SU-DHL-6 (cell line): ENCODE measurements at regions not wholly inside any gene's neighbourhood (a gene's known extent, or its start where the extent isn't known, plus 50 kb on each side); places are given as distances from the start of the nearest gene placed in this dataset.

ENCODE experiments used
- H2AFZ ChIP-seq: fragments of 200-600 bp; sonication (generic); 2 replicates; pipeline ENCODE4 v1.6.1; 2014; ENCODE audit warnings: low read depth, mild to moderate bottlenecking, moderate library complexity, mixed read lengths, antibody characterized with exemption, low read length; ENCODE audit not compliant: severe bottlenecking
- H3F3A ChIP-seq: fragments of 200-600 bp; shearing (Covaris generic); 2 replicates; pipeline ENCODE4 v1.6.0; 2016; ENCODE audit warnings: antibody characterized with exemption, mild to moderate bottlenecking; ENCODE audit not compliant: insufficient read depth
- H3K27ac ChIP-seq: fragments of 200-600 bp; sonication (generic); 2 replicates; pipeline ENCODE4 v1.5.1; 2016; ENCODE audit warnings: low read depth, mild to moderate bottlenecking, low read length, moderate library complexity, mixed read lengths
- H3K27me3 ChIP-seq: fragments of 200-600 bp; sonication (generic), shearing (Covaris generic); 2 replicates; pipeline ENCODE4 v1.6.0; 2014; ENCODE audit warnings: mild to moderate bottlenecking, low read length
- H3K36me3 ChIP-seq: fragments of 200-600 bp; sonication (generic); 2 replicates; pipeline ENCODE4 v1.6.1; 2014; ENCODE audit warnings: mild to moderate bottlenecking, low read length, mixed read lengths
- H3K4me2 ChIP-seq: fragments of 300-600, 200-600 bp; shearing (Covaris generic), sonication (generic); 2 replicates; pipeline ENCODE4 v1.6.0; 2014; ENCODE audit warnings: low read length, low read depth, mild to moderate bottlenecking; ENCODE audit not compliant: poor library complexity, severe bottlenecking
- H3K4me3 ChIP-seq: fragments of 200-600 bp; sonication (generic); 2 replicates; pipeline ENCODE4 v1.5.1; 2014; ENCODE audit warnings: antibody characterized with exemption, low read length, mild to moderate bottlenecking, mixed read lengths; ENCODE audit not compliant: insufficient read depth, poor library complexity, severe bottlenecking
- H3K79me2 ChIP-seq: fragments of 200-600 bp; sonication (generic); 2 replicates; pipeline ENCODE4 v1.6.1; 2014; ENCODE audit warnings: mild to moderate bottlenecking, low read length, moderate library complexity; ENCODE audit not compliant: insufficient read depth
- H3K9ac ChIP-seq: fragments of 200-600 bp; sonication (generic); 2 replicates; pipeline ENCODE4 v1.7.0; 2014; ENCODE audit warnings: mild to moderate bottlenecking, low read length
- H3K9me2 ChIP-seq: fragments of 200-600 bp; sonication (generic); replicated peaks from 2 replicates; pipeline ENCODE4 v1.6.1; 2014; ENCODE audit warnings: low read length; ENCODE audit not compliant: insufficient read depth
- H3K9me3 ChIP-seq: fragments of 200-600 bp; sonication (generic); 2 replicates; pipeline ENCODE4 v1.6.1; 2014; ENCODE audit warnings: low read length, mixed read lengths; ENCODE audit not compliant: insufficient read depth
- H4K20me1 ChIP-seq: fragments of 200-600 bp; sonication (generic); 2 replicates; pipeline ENCODE4 v1.6.1; 2014; ENCODE audit warnings: low read depth, mild to moderate bottlenecking, antibody characterized with exemption, low read length, moderate library complexity, mixed read lengths
- CTCF ChIP-seq: fragments of 200-600 bp; sonication (generic); IDR thresholded peaks from one replicate; pipeline ENCODE4 v1.5.1; 2017; ENCODE audit warnings: antibody characterized with exemption, mild to moderate bottlenecking, low read length, moderate library complexity; ENCODE audit not compliant: insufficient read depth, poor library complexity, severe bottlenecking
- EZH2phosphoT487 ChIP-seq: fragments of 200-600 bp; sonication (generic), shearing (Covaris generic); conservative IDR thresholded peaks from 2 replicates; pipeline ENCODE4 v1.6.1; 2018; ENCODE audit warnings: mild to moderate bottlenecking, antibody characterized with exemption, low read length, moderate library complexity, mixed read lengths

- no peak overlapping the region for H3K4me2 ChIP-seq
- no peak overlapping the region for H2AFZ ChIP-seq
These were observed 450.0 kb downstream of the RPS24 start for GRCh38 chr10:78483641-78484040.

DNA sequence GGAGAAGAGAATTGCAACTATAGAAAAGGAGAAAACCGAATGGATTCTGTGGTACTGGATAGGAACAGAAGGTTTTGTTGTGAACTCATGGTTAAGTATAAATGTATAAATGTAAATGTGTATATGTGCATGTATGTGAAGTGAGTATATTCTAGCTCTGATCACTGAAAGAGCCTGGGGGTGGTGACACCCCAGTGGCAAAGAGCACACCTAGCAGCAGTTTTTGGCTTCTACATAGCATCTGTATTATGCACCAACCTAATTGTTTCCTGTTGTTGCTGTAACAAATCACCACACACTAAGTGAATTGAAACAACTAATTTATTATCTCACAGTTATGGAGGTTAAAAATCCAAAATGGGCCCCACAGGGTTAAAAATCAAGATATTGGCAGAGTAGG is 455.4 kb downstream of the RPS24 start:
- Histone ChIP-seq H3K27ac (no peak overlapping the region), H3K4me2 (no peak overlapping the region), H3K79me2 (no peaks in the 10 kb centered on the region), H4K20me1 (no peaks in the 10 kb centered on the region), H2AFZ (no peak overlapping the region), H3K9me2 (no peaks in the 10 kb centered on the region), H3F3A (no peaks in the 10 kb centered on the region), H3K27me3 (peaks cover 4% of the 10 kb centered on the region; the same call in 1 of the 2 replicates), H3K4me3 (no peak overlapping the region), H3K9me3 (no peaks in the 10 kb centered on the region), H3K36me3 (no peaks in the 10 kb centered on the region), H3K9ac (no peak overlapping the region)
- TF ChIP-seq CTCF (no peak), EZH2phosphoT487 (no peak)

More at GRCh38 chr10:78483641-78484040, 450.0 kb downstream of the RPS24 start:
- no peak for TF ChIP-seq CTCF
- TF ChIP-seq EZH2phosphoT487 = no peak
- Histone ChIP-seq H3K27me3 (peaks cover 2% of the 10 kb centered on the region; the same call in 1 of the 2 replicates), H3K4me3 (no peak overlapping the region), H3K79me2 (no peaks in the 10 kb centered on the region), H3K9me3 (no peaks in the 10 kb centered on the region), H3K9ac (no peak overlapping the region), H3K27ac (no peak overlapping the region), H3K9me2 (no peaks in the 10 kb centered on the region), H3F3A (no peaks in the 10 kb centered on the region), H4K20me1 (no peaks in the 10 kb centered on the region), H3K36me3 (no peaks in the 10 kb centered on the region)

GRCh38 chr10:78491812-78492211 is 458.1 kb downstream of the RPS24 start:
- Histone ChIP-seq H3K27ac (no peak overlapping the region), H3K79me2 (no peaks in the 10 kb centered on the region)

More at GRCh38 chr10:78491812-78492211, 458.1 kb downstream of the RPS24 start:
- no peaks in the 10 kb centered on the region for H4K20me1 ChIP-seq
- H3F3A ChIP-seq = no peaks in the 10 kb centered on the region
- H3K9me3 ChIP-seq = no peaks in the 10 kb centered on the region
- no peak overlapping the region for H2AFZ ChIP-seq
- H3K4me3 ChIP-seq = no peak overlapping the region
- peaks cover 4% of the 10 kb centered on the region; the same call in 1 of the 2 replicates for H3K27me3 ChIP-seq
- no peak for TF ChIP-seq EZH2phosphoT487
- no peak for TF ChIP-seq CTCF
- H3K36me3 ChIP-seq = no peaks in the 10 kb centered on the region
- no peak overlapping the region for H3K4me2 ChIP-seq
- no peaks in the 10 kb centered on the region for H3K9me2 ChIP-seq
- H3K9ac ChIP-seq = no peak overlapping the region
